ENCODE measurements at regions not wholly inside any gene's neighbourhood (a gene's known extent, or its start where the extent isn't known, plus 50 kb on each side); places are given as distances from the start of the nearest gene placed in this dataset.

DNA sequence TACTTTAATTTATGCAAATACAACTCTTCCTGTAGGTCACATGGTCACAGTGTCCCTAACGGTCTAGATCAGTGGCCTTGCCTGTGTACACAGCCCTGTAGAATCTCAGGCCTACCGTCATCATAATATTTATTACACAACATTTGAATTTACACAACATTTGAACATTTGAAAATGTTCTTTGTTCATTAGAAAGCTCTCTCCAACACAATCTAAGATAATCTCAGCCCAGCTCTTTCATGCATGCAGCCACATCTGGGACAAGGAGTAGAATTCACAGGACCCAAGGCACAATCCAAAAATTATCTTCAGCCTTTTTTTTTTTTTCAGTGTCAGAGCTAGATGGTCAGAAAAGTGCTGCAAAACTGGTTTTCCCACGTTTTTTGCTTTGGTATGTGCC, 892.8 kb downstream of the TFAP2A start:
- ATAC-seq (no peak), DNase-seq (no peak)
- intact Hi-C loops (cut with DNase I; ENCODE audit: low total_unique reads), result no loop called here
- Histone ChIP-seq H3K9me3 (no peaks in the 10 kb centered on the region), H3K27me3 (no peaks in the 10 kb centered on the region), H3K27ac (no peak overlapping the region), H3K4me1 (no peaks in the 10 kb centered on the region), H3K36me3 (no peaks in the 10 kb centered on the region), H3K4me3 (no peak overlapping the region)
- TF ChIP-seq, protein P1, sequence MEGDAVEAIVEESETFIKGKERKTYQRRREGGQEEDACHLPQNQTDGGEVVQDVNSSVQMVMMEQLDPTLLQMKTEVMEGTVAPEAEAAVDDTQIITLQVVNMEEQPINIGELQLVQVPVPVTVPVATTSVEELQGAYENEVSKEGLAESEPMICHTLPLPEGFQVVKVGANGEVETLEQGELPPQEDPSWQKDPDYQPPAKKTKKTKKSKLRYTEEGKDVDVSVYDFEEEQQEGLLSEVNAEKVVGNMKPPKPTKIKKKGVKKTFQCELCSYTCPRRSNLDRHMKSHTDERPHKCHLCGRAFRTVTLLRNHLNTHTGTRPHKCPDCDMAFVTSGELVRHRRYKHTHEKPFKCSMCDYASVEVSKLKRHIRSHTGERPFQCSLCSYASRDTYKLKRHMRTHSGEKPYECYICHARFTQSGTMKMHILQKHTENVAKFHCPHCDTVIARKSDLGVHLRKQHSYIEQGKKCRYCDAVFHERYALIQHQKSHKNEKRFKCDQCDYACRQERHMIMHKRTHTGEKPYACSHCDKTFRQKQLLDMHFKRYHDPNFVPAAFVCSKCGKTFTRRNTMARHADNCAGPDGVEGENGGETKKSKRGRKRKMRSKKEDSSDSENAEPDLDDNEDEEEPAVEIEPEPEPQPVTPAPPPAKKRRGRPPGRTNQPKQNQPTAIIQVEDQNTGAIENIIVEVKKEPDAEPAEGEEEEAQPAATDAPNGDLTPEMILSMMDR (IDR thresholded peaks at IDR 0.05 in 4 of 5, conservative IDR thresholded peaks at IDR 0.05 in 1 of 5), result no peak
- TF ChIP-seq POLR2A (IDR thresholded peaks at IDR 0.05), result no peak
- in situ Hi-C loops (cut with MboI; ENCODE audit: low sequenced_read_pairs in 4 of 4), result no loop called here

DNA sequence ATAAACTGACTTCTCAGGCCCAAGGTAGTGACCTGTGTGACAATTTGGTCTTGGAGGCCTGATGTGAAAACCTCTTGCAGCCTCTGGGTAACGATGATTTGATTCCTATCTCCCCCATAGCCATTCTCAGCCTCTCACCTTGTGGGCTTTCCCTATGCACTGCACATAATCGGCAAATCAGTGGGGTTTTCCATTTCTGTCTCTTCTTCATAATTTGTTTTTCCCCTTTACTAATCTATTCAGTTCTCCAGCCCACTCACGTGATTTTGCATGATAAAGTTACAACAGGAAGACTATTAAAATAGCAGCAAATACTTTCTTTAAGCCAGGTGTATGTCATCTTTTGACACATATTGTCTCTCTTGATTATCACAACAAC, 893.7 kb downstream of the TFAP2A start:
- TF ChIP-seq, protein P1 (IDR thresholded peaks at IDR 0.05 in 4 of 5, conservative IDR thresholded peaks at IDR 0.05 in 1 of 5), result no peak
- TF ChIP-seq POLR2A (IDR thresholded peaks at IDR 0.05), result no peak
- no peak overlapping the region for H3K27ac ChIP-seq
- H3K36me3 ChIP-seq, result no peaks in the 10 kb centered on the region
- no peaks in the 10 kb centered on the region for H3K4me1 ChIP-seq
- DNase-seq (no peak), ATAC-seq (no peak)
- intact Hi-C loops (cut with DNase I; ENCODE audit: low total_unique reads) (no loop called here), in situ Hi-C loops (cut with MboI; ENCODE audit: low sequenced_read_pairs in 4 of 4) (no loop called here)
- H3K27me3 ChIP-seq, result no peaks in the 10 kb centered on the region
- H3K9me3 ChIP-seq, result no peaks in the 10 kb centered on the region
- no peak overlapping the region for H3K4me3 ChIP-seq

DNA sequence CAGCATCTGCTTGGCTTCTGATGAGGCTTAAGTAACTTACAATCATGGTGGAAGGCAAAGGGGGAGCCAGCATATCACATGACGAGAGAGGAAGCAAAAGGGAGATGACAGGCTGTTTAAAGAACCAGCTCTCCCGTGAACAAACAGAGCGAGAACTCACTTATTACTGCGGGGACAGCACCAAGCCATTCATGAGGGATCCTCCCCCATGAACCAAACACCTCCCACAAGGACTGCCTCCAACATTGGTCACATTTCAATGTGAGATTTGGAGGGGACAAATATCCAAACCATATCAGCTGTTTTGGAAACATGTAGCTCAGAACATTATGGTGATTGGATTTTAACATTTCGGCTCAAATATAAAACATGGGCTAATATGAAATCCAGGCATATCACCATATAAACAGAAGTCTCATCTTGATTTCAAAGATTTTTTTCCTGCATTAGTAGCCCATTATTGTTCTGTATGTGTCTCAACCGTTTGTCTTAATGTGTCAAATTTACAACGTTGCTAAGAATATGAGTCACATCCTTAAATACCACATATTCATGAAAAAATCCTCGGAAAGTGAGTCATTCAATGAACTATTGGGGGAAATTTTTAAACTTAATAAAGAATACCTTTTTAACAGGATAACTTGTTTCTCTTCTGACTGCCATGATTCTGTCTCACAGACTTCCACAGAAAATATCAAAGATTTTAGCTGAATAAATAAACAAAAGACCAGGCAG, 894.3 kb downstream of the TFAP2A start:
- no peak for DNase-seq
- Histone ChIP-seq H3K9me3 (no peaks in the 10 kb centered on the region), H3K4me3 (no peak overlapping the region), H3K4me1 (no peaks in the 10 kb centered on the region), H3K27me3 (no peaks in the 10 kb centered on the region), H3K27ac (no peak overlapping the region), H3K36me3 (no peaks in the 10 kb centered on the region)
- intact Hi-C loops (cut with DNase I; ENCODE audit: low total_unique reads) (no loop called here), in situ Hi-C loops (cut with MboI; ENCODE audit: low sequenced_read_pairs in 4 of 4) (no loop called here)
- TF ChIP-seq, protein P1 (IDR thresholded peaks at IDR 0.05 in 4 of 5, conservative IDR thresholded peaks at IDR 0.05 in 1 of 5), result no peak
- no peak for TF ChIP-seq POLR2A (IDR thresholded peaks at IDR 0.05)
- ATAC-seq, result no peak

DNA sequence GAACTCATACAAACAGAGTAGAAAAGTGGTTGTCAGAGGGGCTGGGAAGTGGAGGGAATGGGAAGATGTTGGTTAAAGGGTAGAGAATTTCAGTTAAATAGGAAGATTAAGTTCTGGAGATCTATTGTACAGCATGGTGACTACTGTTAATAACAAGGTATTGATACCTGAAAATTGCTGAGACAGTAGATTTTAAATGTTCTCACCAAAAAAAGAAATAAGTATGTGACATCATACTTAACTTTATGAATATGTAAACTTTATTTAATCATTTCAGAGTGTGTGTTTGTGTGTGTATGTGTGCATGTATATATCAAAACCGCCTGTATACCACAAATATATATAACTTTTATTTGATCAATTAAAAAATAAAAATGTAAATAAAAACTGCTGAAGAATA, 896.4 kb downstream of the TFAP2A start:
- H3K27me3 ChIP-seq, result no peaks in the 10 kb centered on the region
- H3K27ac ChIP-seq, result no peak overlapping the region
- H3K9me3 ChIP-seq, result no peaks in the 10 kb centered on the region
- intact Hi-C loops (cut with DNase I; ENCODE audit: low total_unique reads) (no loop called here), in situ Hi-C loops (cut with MboI; ENCODE audit: low sequenced_read_pairs in 4 of 4) (no loop called here)
- ATAC-seq, result no peak
- TF ChIP-seq POLR2A (IDR thresholded peaks at IDR 0.05), result no peak
- TF ChIP-seq, protein P1 (IDR thresholded peaks at IDR 0.05 in 4 of 5, conservative IDR thresholded peaks at IDR 0.05 in 1 of 5), result no peak
- H3K4me3 ChIP-seq, result no peak overlapping the region
- H3K4me1 ChIP-seq, result no peaks in the 10 kb centered on the region
- H3K36me3 ChIP-seq, result no peaks in the 10 kb centered on the region
- DNase-seq, result no peak

DNA sequence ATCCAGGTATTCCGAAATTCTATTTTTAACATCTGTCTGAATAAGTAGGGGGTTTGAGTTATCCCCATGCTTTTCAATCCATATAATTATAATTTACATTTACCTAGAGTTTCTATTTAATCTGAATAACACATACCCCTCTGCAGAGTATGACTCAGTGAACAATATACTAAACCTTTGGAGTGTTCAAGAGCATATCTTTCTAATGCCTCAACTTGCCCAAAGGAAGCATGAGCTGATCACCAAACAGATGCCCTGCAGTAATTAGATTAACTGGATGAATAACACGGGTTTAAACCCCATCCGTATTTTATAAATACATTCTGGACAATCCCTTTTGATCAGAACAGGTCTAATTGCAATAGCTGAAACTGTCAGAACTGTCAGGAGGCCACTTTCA, 897.1 kb downstream of the TFAP2A start:
- intact Hi-C loops (cut with DNase I; ENCODE audit: low total_unique reads) (no loop called here), in situ Hi-C loops (cut with MboI; ENCODE audit: low sequenced_read_pairs in 4 of 4) (no loop called here)
- no peaks in the 10 kb centered on the region for H3K9me3 ChIP-seq
- TF ChIP-seq POLR2A (IDR thresholded peaks at IDR 0.05), result no peak
- TF ChIP-seq, protein P1 (IDR thresholded peaks at IDR 0.05 in 4 of 5, conservative IDR thresholded peaks at IDR 0.05 in 1 of 5), result no peak
- no peak overlapping the region for H3K4me3 ChIP-seq
- no peaks in the 10 kb centered on the region for H3K27me3 ChIP-seq
- H3K36me3 ChIP-seq, result no peaks in the 10 kb centered on the region
- H3K27ac ChIP-seq, result no peak overlapping the region
- no peak for ATAC-seq
- H3K4me1 ChIP-seq, result no peaks in the 10 kb centered on the region
- DNase-seq, result no peak

Data from gastrocnemius medialis (tissue), 4 donors.